ENCODE measurements at regions not wholly inside any gene's neighbourhood (a gene's known extent, or its start where the extent isn't known, plus 50 kb on each side); places are given as distances from the start of the nearest gene placed in this dataset.

DNA sequence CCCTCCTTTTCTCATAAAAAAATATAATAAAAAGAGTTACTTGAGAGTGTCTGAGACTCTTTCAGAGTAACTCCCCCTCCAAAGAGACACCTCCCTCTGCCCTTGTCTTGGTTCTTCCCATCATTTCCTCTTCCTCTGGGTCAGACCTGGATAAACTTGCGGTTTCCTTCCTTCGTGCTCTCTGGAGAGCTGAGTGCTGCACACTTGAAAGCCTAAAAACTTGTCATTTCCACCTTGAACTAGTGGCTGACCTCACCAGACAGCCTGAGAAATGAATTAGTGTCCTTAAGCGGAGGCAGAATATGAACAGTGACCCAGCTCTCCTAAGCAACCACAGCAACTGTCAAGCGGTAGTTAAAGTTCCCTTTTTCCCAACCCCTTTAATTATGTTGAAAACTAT is 88.4 kb upstream of the PROX1 start:
- no peak for DNase-seq

- peak; percentile 4 to 5 for DNase-seq
Measured at GRCh38 chr1:213905344-213905743, 82.4 kb upstream of the PROX1 start.

GRCh38 chr1:213908521-213908920 is 79.3 kb upstream of the PROX1 start:
- no peak for DNase-seq

DNA sequence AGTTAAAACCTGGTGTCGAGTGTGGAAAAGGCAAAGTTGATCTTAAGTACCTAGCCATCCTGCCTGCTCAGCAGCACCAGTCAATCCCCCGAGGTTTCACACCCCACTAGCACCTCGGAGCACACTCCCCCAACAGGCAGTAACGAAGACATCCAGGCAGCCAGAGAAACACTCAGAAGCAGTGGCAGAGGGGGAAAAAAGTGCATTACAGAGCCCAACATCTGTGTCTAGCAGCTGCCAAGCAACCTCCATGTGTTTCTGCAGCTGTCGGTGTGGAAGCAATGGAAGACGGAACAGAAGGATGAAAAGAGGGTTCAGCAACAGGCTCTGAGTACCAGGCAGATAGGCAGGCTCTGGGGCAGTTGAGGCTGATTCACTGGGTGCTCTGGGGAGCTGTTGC is 73.4 kb upstream of the PROX1 start:
- no peak for DNase-seq

GRCh38 chr1:213921311-213921710 is 66.5 kb upstream of the PROX1 start:
- no peak for DNase-seq

- no peak for DNase-seq
Measured at GRCh38 chr1:213921712-213922111, 66.1 kb upstream of the PROX1 start.

GRCh38 chr1:213925531-213926182 is 62.1 kb upstream of the PROX1 start:
- no peak for DNase-seq

DNA sequence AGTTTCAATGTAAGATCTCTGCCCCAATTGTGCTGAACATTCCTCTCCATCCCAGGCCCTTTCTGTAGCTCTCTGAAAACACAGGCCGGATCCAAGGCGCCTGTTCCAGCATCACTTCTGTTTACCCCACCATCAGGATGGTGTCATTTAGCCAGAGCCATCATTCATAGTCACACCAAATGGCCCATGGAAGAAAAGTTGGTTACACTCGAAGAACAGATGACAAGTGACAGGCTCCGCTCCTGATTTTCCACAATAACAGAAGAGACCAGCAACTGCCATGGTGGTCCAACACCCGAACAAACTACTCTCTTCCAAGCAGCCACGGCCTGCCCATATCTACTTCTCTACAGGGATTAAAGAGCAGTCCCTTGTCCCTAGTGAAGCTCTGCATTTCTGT is 59.9 kb upstream of the PROX1 start:
- no peak for DNase-seq

DNA sequence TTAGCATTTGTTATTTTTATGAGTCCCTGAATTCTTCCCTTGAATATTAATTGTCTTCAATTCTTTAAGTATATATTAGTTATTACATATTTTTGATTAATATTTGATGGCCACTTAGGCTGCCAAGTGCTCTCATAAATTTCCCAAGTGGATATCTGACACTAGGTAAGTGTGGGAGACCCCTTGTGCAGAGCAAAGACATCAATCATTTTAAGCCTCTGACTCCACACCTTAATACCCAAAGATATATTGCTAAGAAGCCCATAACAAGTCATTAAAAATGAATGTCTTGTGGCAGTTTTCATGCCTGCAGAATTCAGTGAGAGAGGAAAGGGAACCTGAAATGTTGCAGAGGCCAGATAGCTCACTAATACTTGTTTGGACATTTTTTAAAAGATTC is 58.4 kb upstream of the PROX1 start:
- DNase-seq, result no peak

- DNase-seq, result no peak
Measured at GRCh38 chr1:213931836-213932235, 55.9 kb upstream of the PROX1 start.

DNA sequence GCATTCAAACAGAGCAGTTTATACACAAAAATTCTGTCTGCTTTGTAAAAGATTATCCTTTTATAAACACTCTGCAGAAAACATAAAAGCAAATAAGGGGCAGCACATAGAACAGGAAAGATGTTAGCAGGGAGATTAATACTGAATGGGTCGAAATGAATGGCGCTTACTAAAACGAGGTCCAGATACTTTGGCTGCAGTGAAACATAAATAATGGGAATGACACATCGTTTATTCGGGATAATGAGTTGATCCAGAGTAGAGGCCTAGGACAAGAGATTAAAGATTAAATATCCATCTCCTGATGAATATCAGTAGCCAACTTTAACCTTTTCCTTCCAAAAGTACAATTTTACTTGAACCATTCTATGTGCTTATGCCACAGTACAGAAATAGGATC is 54.4 kb upstream of the PROX1 start:
- DNase-seq, result no peak

GRCh38 chr1:213934649-213935048 is 53.1 kb upstream of the PROX1 start:
- DNase-seq, result no peak

- no peak for DNase-seq
Measured at GRCh38 chr1:213936571-213936970, 51.2 kb upstream of the PROX1 start.
